Tibial nerve (tissue), 4 donors: ENCODE measurements at regions not wholly inside any gene's neighbourhood (a gene's known extent, or its start where the extent isn't known, plus 50 kb on each side); places are given as distances from the start of the nearest gene placed in this dataset.

Experiments used
- CTCF ChIP-seq, 5 experiments: fragments of 200-600 bp in 3 of 5; fragments of 450-650 bp in 2 of 5; sonication (generic) in 3 of 5; IDR thresholded peaks; one replicate each; pipeline ENCODE4 v1.5.1; 2016 to 2019; ENCODE audit warnings: antibody characterized with exemption in 5 of 5, mild to moderate bottlenecking in 3 of 5, moderate library complexity in 2 of 5
- EP300 ChIP-seq, 2 donors: sonication (generic); formaldehyde crosslinking; IDR thresholded peaks; one replicate each; pipeline ENCODE4 v1.6.1; 2017; ENCODE audit warnings: antibody characterized with exemption in 2 of 2, mild to moderate bottlenecking in 1 of 2
- POLR2A ChIP-seq, 2 donors: fragments of 450-650 bp; IDR thresholded peaks; one replicate each; pipeline ENCODE4 v1.6.1; 2017; ENCODE audit warnings: antibody characterized with exemption in 2 of 2, mild to moderate bottlenecking in 2 of 2, moderate library complexity in 2 of 2

- TF ChIP-seq CTCF (IDR thresholded peaks at IDR 0.05) (no peak), EP300 (IDR thresholded peaks at IDR 0.05) (no peak), POLR2A (IDR thresholded peaks at IDR 0.05) (no peak)
Observed at GRCh38 chr12:105943525-105943924, 195.2 kb downstream of the NUAK1 start.
